HEK293 (cell line): ENCODE measurements at regions not wholly inside any gene's neighbourhood (a gene's known extent, or its start where the extent isn't known, plus 50 kb on each side); places are given as distances from the start of the nearest gene placed in this dataset.

Experiments
- CTCF ChIA-PET: fragments of 350-600 bp; formaldehyde crosslinking; extraction: SDS; loops from one replicate; lab custom pipeline; 2021; ENCODE audit warnings: antibody characterized with exemption; lab: Yijun Ruan, JAX
- POLR2A ChIA-PET: fragments of 300-600 bp; formaldehyde crosslinking; extraction: SDS; loops from one replicate; lab custom pipeline; 2020; ENCODE audit warnings: antibody characterized with exemption, inconsistent platforms; lab: Yijun Ruan, JAX
- H3K27ac ChIP-seq: fragments of 200-500 bp; sonication (Bioruptor generic); 2 replicates; pipeline ENCODE4 v1.5.1; 2014; ENCODE audit warnings: low read depth, low read length, control low read depth, inconsistent platforms; ENCODE audit errors: extremely low read depth
- H3K36me3 ChIP-seq, 2 experiments: fragments of 200-500 bp in 1 of 2; sonication (Bioruptor generic) in 1 of 2; 1 replicate in 1 of 2; 2 replicates in 1 of 2; pipeline ENCODE4 v1.5.1; 2014 to 2017; ENCODE audit warnings: inconsistent platforms in 2 of 2, low read length in 2 of 2; ENCODE audit not compliant: control insufficient read depth in 2 of 2, insufficient read depth in 1 of 2
- H3K4me1 ChIP-seq: fragments of 200-500 bp; sonication (Bioruptor generic); 2 replicates; pipeline ENCODE4 v1.5.1; 2014; ENCODE audit warnings: mild to moderate bottlenecking, low read length, inconsistent platforms; ENCODE audit not compliant: control insufficient read depth, insufficient read depth
- H3K4me3 ChIP-seq: 2 replicates; pipeline ENCODE4 v1.5.1; 2011; ENCODE audit warnings: low read depth, mild to moderate bottlenecking, control low read depth, low read length, moderate library complexity
- H3K9me3 ChIP-seq: fragments of 200-500 bp; sonication (Bioruptor generic); 2 replicates; pipeline ENCODE4 v1.5.1; 2014; ENCODE audit warnings: low read depth, low read length, inconsistent platforms; ENCODE audit not compliant: control insufficient read depth, insufficient read depth
- HOXC10 ChIP-seq: sonication (generic); formaldehyde crosslinking; IDR thresholded peaks from 2 replicates; pipeline ENCODE4 v1.8.1; 2023; ENCODE audit warnings: mild to moderate bottlenecking, missing genetic modification reagents
- MZF1 ChIP-seq: fragments of 450-650 bp; formaldehyde crosslinking; IDR thresholded peaks from 2 replicates; pipeline ENCODE4 v1.5.1; 2017; ENCODE audit warnings: missing biosample characterization, missing genetic modification characterization, borderline replicate concordance
- RBAK ChIP-seq: fragments of 450-650 bp; formaldehyde crosslinking; IDR thresholded peaks from 2 replicates; pipeline ENCODE4 v1.5.1; 2016; ENCODE audit warnings: missing biosample characterization, missing genetic modification characterization
- SCRT2 ChIP-seq: fragments of 450-650 bp; formaldehyde crosslinking; IDR thresholded peaks from 2 replicates; pipeline ENCODE4 v1.5.1; 2016; ENCODE audit warnings: missing biosample characterization, missing genetic modification characterization
- SP7 ChIP-seq: fragments of 450-650 bp; formaldehyde crosslinking; IDR thresholded peaks from 2 replicates; pipeline ENCODE4 v1.5.1; 2016; ENCODE audit warnings: missing biosample characterization, missing genetic modification characterization
- TRIM28 ChIP-seq: IDR thresholded peaks from 2 replicates; pipeline ENCODE4 v1.6.1; 2011; ENCODE audit warnings: low read length, control low read depth, borderline replicate concordance
- YY1 ChIP-seq: fragments of 450-650 bp; formaldehyde crosslinking; IDR thresholded peaks from 2 replicates; pipeline ENCODE4 v1.5.1; 2018; ENCODE audit warnings: missing biosample characterization, missing genetic modification characterization
- ZBTB7A ChIP-seq: fragments of 450-650 bp; formaldehyde crosslinking; IDR thresholded peaks from 2 replicates; pipeline ENCODE4 v1.5.1; 2016; ENCODE audit warnings: low read depth, missing biosample characterization, missing genetic modification characterization
- ZBTB8A ChIP-seq: fragments of 450-650 bp; formaldehyde crosslinking; IDR thresholded peaks from 2 replicates; pipeline ENCODE4 v1.5.1; 2016; ENCODE audit warnings: missing biosample characterization, missing genetic modification characterization
- ZFHX2 ChIP-seq: fragments of 450-650 bp; formaldehyde crosslinking; conservative IDR thresholded peaks from 2 replicates; pipeline ENCODE4 v1.5.1; 2016; ENCODE audit warnings: missing biosample characterization, missing genetic modification characterization
- ZNF114 ChIP-seq: fragments of 450-650 bp; formaldehyde crosslinking; IDR thresholded peaks from 2 replicates; pipeline ENCODE4 v1.5.0; 2017; ENCODE audit warnings: missing biosample characterization, missing genetic modification characterization
- ZNF121 ChIP-seq: fragments of 450-650 bp; formaldehyde crosslinking; IDR thresholded peaks from 2 replicates; pipeline ENCODE4 v1.5.1; 2016; ENCODE audit warnings: missing biosample characterization, missing genetic modification characterization
- ZNF146 ChIP-seq: fragments of 450-650 bp; formaldehyde crosslinking; IDR thresholded peaks from 2 replicates; pipeline ENCODE4 v1.5.1; 2016; ENCODE audit warnings: missing biosample characterization, missing genetic modification characterization
- ZNF157 ChIP-seq: fragments of 450-650 bp; formaldehyde crosslinking; IDR thresholded peaks from 2 replicates; pipeline ENCODE4 v1.5.1; 2016; ENCODE audit warnings: missing biosample characterization, missing genetic modification characterization
- ZNF19 ChIP-seq: fragments of 450-650 bp; formaldehyde crosslinking; IDR thresholded peaks from 2 replicates; pipeline ENCODE4; 2016; ENCODE audit warnings: missing biosample characterization, missing genetic modification characterization, low read depth
- ZNF292 ChIP-seq: fragments of 450-650 bp; formaldehyde crosslinking; IDR thresholded peaks from 2 replicates; pipeline ENCODE4 v1.5.1; 2016; ENCODE audit warnings: low read depth, missing biosample characterization, missing genetic modification characterization, borderline replicate concordance
- ZNF324 ChIP-seq: fragments of 450-650 bp; formaldehyde crosslinking; IDR thresholded peaks from 2 replicates; pipeline ENCODE4 v1.5.1; 2016; ENCODE audit warnings: missing biosample characterization, missing genetic modification characterization
- ZNF501 ChIP-seq: fragments of 450-650 bp; formaldehyde crosslinking; IDR thresholded peaks from 2 replicates; pipeline ENCODE4 v1.5.1; 2016; ENCODE audit warnings: missing biosample characterization, missing genetic modification characterization
- ZNF548 ChIP-seq: fragments of 450-650 bp; formaldehyde crosslinking; IDR thresholded peaks from 2 replicates; pipeline ENCODE4 v1.5.1; 2016; ENCODE audit warnings: missing biosample characterization, missing genetic modification characterization
- ZNF549 ChIP-seq: fragments of 450-650 bp; IDR thresholded peaks from 2 replicates; pipeline ENCODE4 v1.5.1; 2018; ENCODE audit warnings: missing biosample characterization, missing genetic modification characterization, mild to moderate bottlenecking, inconsistent platforms, moderate library complexity
- ZNF561 ChIP-seq: fragments of 450-650 bp; IDR thresholded peaks from 2 replicates; pipeline ENCODE4 v1.5.1; 2018; ENCODE audit warnings: missing biosample characterization, missing genetic modification characterization, borderline replicate concordance
- ZNF624 ChIP-seq: fragments of 450-650 bp; formaldehyde crosslinking; IDR thresholded peaks from 2 replicates; pipeline ENCODE4 v1.5.1; 2017; ENCODE audit warnings: missing biosample characterization, missing genetic modification characterization
- ZNF843 ChIP-seq: fragments of 450-650 bp; formaldehyde crosslinking; IDR thresholded peaks from 2 replicates; pipeline ENCODE4 v1.5.1; 2016; ENCODE audit warnings: missing biosample characterization, missing genetic modification characterization
- TF ChIP-seq, protein P1 (sequence below): fragments of 450-650 bp; formaldehyde crosslinking; IDR thresholded peaks from 2 replicates; pipeline ENCODE4 v1.5.1; 2016; ENCODE audit warnings: missing biosample characterization, missing genetic modification characterization
- TF ChIP-seq, protein P2 (sequence below): fragments of 450-650 bp; formaldehyde crosslinking; IDR thresholded peaks from 2 replicates; pipeline ENCODE4 v1.5.1; 2017; ENCODE audit warnings: missing biosample characterization, missing genetic modification characterization
- TF ChIP-seq, protein P3 (sequence below): fragments of 450-650 bp; formaldehyde crosslinking; IDR thresholded peaks from 2 replicates; pipeline ENCODE4 v1.5.1; 2016; ENCODE audit warnings: missing biosample characterization, missing genetic modification characterization

DNA sequence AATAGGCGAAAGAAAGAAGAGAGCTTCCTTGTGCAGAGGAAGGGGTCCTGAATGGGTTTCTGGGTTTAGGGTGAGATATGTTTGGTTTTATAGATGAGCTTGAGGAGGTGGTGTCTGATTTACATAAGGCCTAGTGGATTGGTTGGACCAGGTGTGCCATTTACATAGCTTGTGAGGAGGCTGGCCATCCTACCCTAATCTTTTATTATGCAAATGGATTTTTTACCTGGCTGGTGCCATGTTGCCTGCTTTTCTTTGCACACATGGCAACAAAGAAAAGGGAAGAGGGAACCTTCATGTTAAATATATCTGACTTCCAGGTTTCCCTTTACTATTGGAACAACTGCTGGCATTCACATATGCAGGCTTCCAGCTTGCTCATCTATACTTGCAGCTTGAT is 585.3 kb downstream of the PTPRU start:
- no peaks in the 10 kb centered on the region for H3K36me3 ChIP-seq
- no peak overlapping the region for H3K4me3 ChIP-seq
- POLR2A ChIA-PET = no interaction called here
- no peaks in the 10 kb centered on the region for H3K4me1 ChIP-seq
- no peak overlapping the region for H3K27ac ChIP-seq
- peaks cover 2% of the 10 kb centered on the region; the same call in 1 of the 2 replicates for H3K9me3 ChIP-seq
- TF ChIP-seq ZNF19 = no peak
- TF ChIP-seq SCRT2 = no peak
- TF ChIP-seq ZNF146 (tag by site-specific recombination) = no peak
- TF ChIP-seq SP7 (tag by site-specific recombination) = no peak
- no peak for TF ChIP-seq ZBTB8A (tag by site-specific recombination)
- CTCF ChIA-PET = interaction anchor here (0.6 to 1.0 kb wide), 2 partner anchors 29 to 30 kb away, joined by 3 read pairs; no protein-coding TSS in a partner anchor

DNA sequence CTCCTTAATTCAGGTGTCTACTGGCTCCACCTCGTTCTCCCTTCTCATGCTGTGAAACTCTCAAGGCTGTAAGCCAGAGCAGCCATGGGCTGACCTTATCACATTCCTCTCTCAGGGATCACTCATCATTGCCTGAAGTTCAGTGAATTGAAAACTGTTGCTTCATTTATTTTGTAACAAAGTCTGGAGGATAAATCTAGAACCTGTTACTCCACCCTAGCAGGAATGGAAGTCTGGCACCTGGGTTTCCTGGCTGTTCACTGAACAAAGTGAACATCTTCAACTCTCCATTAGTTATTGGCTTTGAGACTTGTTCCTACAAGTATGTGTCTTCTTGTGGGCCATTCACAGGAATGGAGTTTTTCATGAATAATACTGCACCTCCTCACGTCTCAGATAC is 584.1 kb downstream of the PTPRU start:
- no peak for TF ChIP-seq RBAK (tag by site-specific recombination)
- no peak for TF ChIP-seq ZNF114 (tag by site-specific recombination)
- TF ChIP-seq ZNF843 (tag by site-specific recombination) = no peak
- TF ChIP-seq ZNF624 (tag by site-specific recombination) = no peak
- TF ChIP-seq ZFHX2 (tag by site-specific recombination) = no peak
- TF ChIP-seq, protein P1, sequence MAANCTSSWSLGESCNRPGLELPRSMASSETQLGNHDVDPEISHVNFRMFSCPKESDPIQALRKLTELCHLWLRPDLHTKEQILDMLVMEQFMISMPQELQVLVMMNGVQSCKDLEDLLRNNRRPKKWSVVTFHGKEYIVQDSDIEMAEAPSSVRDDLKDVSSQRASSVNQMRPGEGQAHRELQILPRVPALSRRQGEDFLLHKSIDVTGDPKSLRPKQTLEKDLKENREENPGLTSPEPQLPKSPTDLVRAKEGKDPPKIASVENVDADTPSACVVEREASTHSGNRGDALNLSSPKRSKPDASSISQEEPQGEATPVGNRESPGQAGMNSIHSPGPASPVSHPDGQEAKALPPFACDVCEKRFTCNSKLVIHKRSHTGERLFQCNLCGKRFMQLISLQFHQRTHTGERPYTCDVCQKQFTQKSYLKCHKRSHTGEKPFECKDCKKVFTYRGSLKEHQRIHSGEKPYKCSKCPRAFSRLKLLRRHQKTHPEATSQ (tag by site-specific recombination) = no peak
- peaks cover 2% of the 10 kb centered on the region; the same call in 1 of the 2 replicates for H3K9me3 ChIP-seq
- H3K36me3 ChIP-seq = no peaks in the 10 kb centered on the region
- H3K27ac ChIP-seq = no peak overlapping the region
- ChIA-PET CTCF (interaction anchor here (0.7 kb wide), 1 partner anchor 406 kb away, joined by 4 read pairs; no protein-coding TSS in a partner anchor), POLR2A (no interaction called here)
- H3K4me3 ChIP-seq = no peak overlapping the region
- no peaks in the 10 kb centered on the region for H3K4me1 ChIP-seq

DNA sequence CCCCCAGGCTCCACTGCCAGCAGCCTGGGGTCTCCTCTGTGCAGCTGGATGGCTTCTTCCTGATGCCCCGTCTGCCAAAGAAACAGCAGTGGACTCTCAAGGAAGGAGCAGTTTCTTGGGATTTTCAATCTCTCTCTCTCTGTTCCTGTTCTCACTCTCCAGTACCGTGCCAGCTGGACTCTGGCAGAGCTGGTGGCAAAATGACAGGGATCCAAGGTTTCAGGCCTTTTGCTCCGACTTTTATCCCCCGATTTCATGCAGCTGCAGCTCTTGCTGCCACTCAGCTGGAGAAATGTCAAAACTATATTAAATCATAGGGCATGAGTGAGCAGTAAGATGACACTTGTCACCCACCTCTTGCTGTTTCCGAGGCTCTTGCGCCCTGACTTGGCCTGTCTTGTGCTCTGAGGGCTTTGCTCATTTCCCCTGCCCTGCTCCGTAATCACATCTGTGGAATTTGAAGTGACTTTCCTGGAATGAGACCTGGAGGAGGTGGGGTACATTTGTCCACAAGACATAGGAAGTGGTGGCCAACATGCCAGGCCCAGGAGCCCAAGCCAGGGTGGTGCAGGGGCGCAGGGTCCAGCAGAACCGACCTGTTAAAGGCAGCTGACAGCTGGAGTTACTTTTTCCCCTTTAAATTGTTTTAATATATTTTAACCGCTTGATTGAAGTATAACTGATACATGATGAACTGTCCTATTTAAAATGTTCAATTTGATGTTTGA is 576.2 kb downstream of the PTPRU start:
- TF ChIP-seq HOXC10 (CRISPR knock-in tag) (no peak), ZNF501 (tag by site-specific recombination) (no peak), MZF1 (tag by site-specific recombination) (no peak), TRIM28 (no peak), ZNF324 (tag by site-specific recombination) (no peak), ZNF549 (tag by site-specific recombination) (no peak), ZNF157 (tag by site-specific recombination) (no peak), ZNF146 (tag by site-specific recombination) (no peak), ZNF292 (tag by site-specific recombination) (no peak), YY1 (tag by site-specific recombination) (no peak), ZNF121 (tag by site-specific recombination) (no peak), ZNF548 (no peak), ZNF561 (tag by site-specific recombination) (no peak), ZBTB7A (no peak)
- TF ChIP-seq, protein P2, sequence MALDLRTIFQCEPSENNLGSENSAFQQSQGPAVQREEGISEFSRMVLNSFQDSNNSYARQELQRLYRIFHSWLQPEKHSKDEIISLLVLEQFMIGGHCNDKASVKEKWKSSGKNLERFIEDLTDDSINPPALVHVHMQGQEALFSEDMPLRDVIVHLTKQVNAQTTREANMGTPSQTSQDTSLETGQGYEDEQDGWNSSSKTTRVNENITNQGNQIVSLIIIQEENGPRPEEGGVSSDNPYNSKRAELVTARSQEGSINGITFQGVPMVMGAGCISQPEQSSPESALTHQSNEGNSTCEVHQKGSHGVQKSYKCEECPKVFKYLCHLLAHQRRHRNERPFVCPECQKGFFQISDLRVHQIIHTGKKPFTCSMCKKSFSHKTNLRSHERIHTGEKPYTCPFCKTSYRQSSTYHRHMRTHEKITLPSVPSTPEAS (tag by site-specific recombination) = no peak
- TF ChIP-seq, protein P3, sequence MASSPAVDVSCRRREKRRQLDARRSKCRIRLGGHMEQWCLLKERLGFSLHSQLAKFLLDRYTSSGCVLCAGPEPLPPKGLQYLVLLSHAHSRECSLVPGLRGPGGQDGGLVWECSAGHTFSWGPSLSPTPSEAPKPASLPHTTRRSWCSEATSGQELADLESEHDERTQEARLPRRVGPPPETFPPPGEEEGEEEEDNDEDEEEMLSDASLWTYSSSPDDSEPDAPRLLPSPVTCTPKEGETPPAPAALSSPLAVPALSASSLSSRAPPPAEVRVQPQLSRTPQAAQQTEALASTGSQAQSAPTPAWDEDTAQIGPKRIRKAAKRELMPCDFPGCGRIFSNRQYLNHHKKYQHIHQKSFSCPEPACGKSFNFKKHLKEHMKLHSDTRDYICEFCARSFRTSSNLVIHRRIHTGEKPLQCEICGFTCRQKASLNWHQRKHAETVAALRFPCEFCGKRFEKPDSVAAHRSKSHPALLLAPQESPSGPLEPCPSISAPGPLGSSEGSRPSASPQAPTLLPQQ (tag by site-specific recombination) = no peak
- ChIA-PET CTCF (no interaction called here), POLR2A (no interaction called here)
- no peak overlapping the region for H3K4me3 ChIP-seq
- no peaks in the 10 kb centered on the region for H3K36me3 ChIP-seq
- no peak overlapping the region for H3K27ac ChIP-seq
- no peaks in the 10 kb centered on the region for H3K4me1 ChIP-seq
- no peaks in the 10 kb centered on the region for H3K9me3 ChIP-seq
